H9 (cell line): ENCODE measurements at regions not wholly inside any gene's neighbourhood (a gene's known extent, or its start where the extent isn't known, plus 50 kb on each side); places are given as distances from the start of the nearest gene placed in this dataset.

ENCODE experiments used
- DNase-seq: peaks from one replicate; pipeline ENCODE4 v3.0.0-alpha.2; 2017
- H2AFZ ChIP-seq: one replicate; pipeline ENCODE4 v1.6.1; 2013; ENCODE audit warnings: mild to moderate bottlenecking, low read length, control low read depth, moderate library complexity
- H2AK5ac ChIP-seq: 2 replicates; pipeline ENCODE4 v1.6.1; 2013; ENCODE audit warnings: low read length, control low read depth, mixed read lengths; ENCODE audit not compliant: insufficient read length
- H2BK120ac ChIP-seq: one replicate; pipeline ENCODE4 v1.6.1; 2013; ENCODE audit warnings: low read depth, mild to moderate bottlenecking, low read length, control low read depth, inconsistent platforms; ENCODE audit not compliant: poor library complexity, severe bottlenecking
- H2BK12ac ChIP-seq: 2 replicates; pipeline ENCODE4 v1.6.1; 2013; ENCODE audit warnings: low read length, control low read depth, mixed read lengths, low read depth; ENCODE audit not compliant: insufficient read length
- H2BK15ac ChIP-seq: 2 replicates; pipeline ENCODE4 v1.6.1; 2013; ENCODE audit warnings: low read depth, low read length, control low read depth
- H2BK20ac ChIP-seq: one replicate; pipeline ENCODE4 v1.6.1; 2013; ENCODE audit warnings: low read depth, mild to moderate bottlenecking, low read length, control low read depth, inconsistent platforms; ENCODE audit not compliant: poor library complexity, severe bottlenecking
- H2BK5ac ChIP-seq: 2 replicates; pipeline ENCODE4 v1.6.1; 2013; ENCODE audit warnings: low read length, control low read depth, mixed read lengths; ENCODE audit not compliant: insufficient read length
- H3K14ac ChIP-seq: 2 replicates; pipeline ENCODE4 v1.6.1; 2013; ENCODE audit warnings: low read length, control low read depth; ENCODE audit not compliant: insufficient read depth
- H3K18ac ChIP-seq: 2 replicates; pipeline ENCODE4 v1.6.1; 2013; ENCODE audit warnings: low read depth, mild to moderate bottlenecking, mixed read lengths, low read length, control low read depth; ENCODE audit not compliant: insufficient read length
- H3K23ac ChIP-seq: 2 replicates; pipeline ENCODE4 v1.6.1; 2013; ENCODE audit warnings: low read length, control low read depth, mixed read lengths, low read depth; ENCODE audit not compliant: insufficient read length
- H3K23me2 ChIP-seq: 2 replicates; pipeline ENCODE4 v1.6.1; 2013; ENCODE audit warnings: low read depth, mild to moderate bottlenecking, mixed read lengths, low read length, control low read depth; ENCODE audit not compliant: insufficient read length, poor library complexity, severe bottlenecking
- H3K27ac ChIP-seq: 2 replicates; pipeline ENCODE4 v1.5.1; 2013; ENCODE audit warnings: low read length, control low read depth, mixed read lengths, low read depth; ENCODE audit not compliant: insufficient read length
- H3K27me3 ChIP-seq: 2 replicates; pipeline ENCODE4 v1.6.1; 2013; ENCODE audit warnings: low read length, control low read depth, inconsistent platforms; ENCODE audit not compliant: insufficient read depth
- H3K4ac ChIP-seq: 2 replicates; pipeline ENCODE4 v1.6.1; 2013; ENCODE audit warnings: low read depth, mild to moderate bottlenecking, control low read depth, inconsistent platforms, low read length, moderate library complexity
- H3K4me1 ChIP-seq: 2 replicates; pipeline ENCODE4 v1.6.1; 2013; ENCODE audit warnings: low read length, control low read depth, inconsistent platforms; ENCODE audit not compliant: insufficient read depth
- H3K4me2 ChIP-seq: 2 replicates; pipeline ENCODE4 v1.6.1; 2013; ENCODE audit warnings: low read length, control low read depth, mixed read lengths; ENCODE audit not compliant: insufficient read length, insufficient read depth
- H3K56ac ChIP-seq: 2 replicates; pipeline ENCODE4 v1.6.1; 2013; ENCODE audit warnings: low read depth, mild to moderate bottlenecking, mixed read lengths, low read length, control low read depth; ENCODE audit not compliant: insufficient read length
- H3K79me1 ChIP-seq: 2 replicates; pipeline ENCODE4 v1.6.1; 2013; ENCODE audit warnings: low read depth, mild to moderate bottlenecking, moderate library complexity, low read length, control low read depth, inconsistent platforms; ENCODE audit not compliant: insufficient read depth, poor library complexity, severe bottlenecking
- H3K79me2 ChIP-seq: 2 replicates; pipeline ENCODE4 v1.6.1; 2013; ENCODE audit warnings: low read length, control low read depth, inconsistent platforms; ENCODE audit not compliant: insufficient read depth
- H3K9ac ChIP-seq: 2 replicates; pipeline ENCODE4 v1.6.1; 2013; ENCODE audit warnings: low read length, control low read depth, mixed read lengths; ENCODE audit not compliant: insufficient read length; ENCODE audit errors: extremely low read depth
- H3K9me3 ChIP-seq: one replicate; pipeline ENCODE4 v1.6.1; 2013; ENCODE audit warnings: low read depth, low read length, inconsistent platforms; ENCODE audit not compliant: control insufficient read depth
- H3T11ph ChIP-seq: one replicate; pipeline ENCODE4 v1.6.1; 2013; ENCODE audit warnings: mild to moderate bottlenecking, low read length, control low read depth, inconsistent platforms
- H4K20me1 ChIP-seq: one replicate; pipeline ENCODE4 v1.6.1; 2013; ENCODE audit not compliant: control insufficient read depth, insufficient read length, insufficient read depth
- H4K5ac ChIP-seq: 2 replicates; pipeline ENCODE4 v1.6.1; 2013; ENCODE audit warnings: low read depth, mild to moderate bottlenecking, mixed read lengths, low read length, control low read depth; ENCODE audit not compliant: insufficient read length
- H4K8ac ChIP-seq: replicated peaks from 2 replicates; pipeline ENCODE4 v1.6.1; 2013; ENCODE audit warnings: low read length, control low read depth, mixed read lengths, low read depth; ENCODE audit not compliant: insufficient read length
- H4K91ac ChIP-seq: 2 replicates; pipeline ENCODE4 v1.6.1; 2013; ENCODE audit warnings: low read depth, mild to moderate bottlenecking, moderate library complexity, mixed read lengths, low read length, control low read depth; ENCODE audit not compliant: insufficient read length
- H3K27ac Mint-ChIP-seq, 3 experiments: 2 replicates in 2 of 3; 3 replicates in 1 of 3; pipeline ENCODE4 v1.8.0; 2020 to 2021; ENCODE audit warnings: mixed read lengths in 3 of 3, mild to moderate bottlenecking in 1 of 3, moderate library complexity in 1 of 3
- H3K27me3 Mint-ChIP-seq: 2 replicates; pipeline ENCODE4 v1.8.0; 2021; ENCODE audit warnings: low read depth, mild to moderate bottlenecking, moderate library complexity, mixed read lengths
- H3K36me3 Mint-ChIP-seq, 3 experiments: 2 replicates in 2 of 3; 3 replicates in 1 of 3; pipeline ENCODE4 v1.8.0; 2020 to 2021; ENCODE audit warnings: low read depth in 3 of 3, mixed read lengths in 3 of 3; ENCODE audit not compliant: insufficient read depth in 1 of 3
- H3K4me1 Mint-ChIP-seq, 2 experiments: 2 replicates each; pipeline ENCODE4 v1.8.0; 2020; ENCODE audit warnings: mixed read lengths in 2 of 2
- H3K4me3 Mint-ChIP-seq, 2 experiments: 2 replicates in 1 of 2; 3 replicates in 1 of 2; pipeline ENCODE4 v1.8.0; 2020 to 2021; ENCODE audit warnings: mild to moderate bottlenecking in 2 of 2, mixed read lengths in 2 of 2, moderate library complexity in 1 of 2
- H3K9me3 Mint-ChIP-seq, 2 experiments: 2 replicates in 1 of 2; 3 replicates in 1 of 2; pipeline ENCODE4 v1.8.0; 2020; ENCODE audit warnings: mild to moderate bottlenecking in 2 of 2, mixed read lengths in 2 of 2, moderate library complexity in 1 of 2
- WGBS: extraction: QIAGEN DNeasy Blood & Tissue Kit; methylation state at CpG from one replicate; pipeline ENCODE4 v1.1.7; 2013; ENCODE audit warnings: missing lambda C conversion rate, low lambda C conversion rate, mixed read lengths; ENCODE audit not compliant: insufficient read length; ENCODE audit errors: extremely low coverage; 5-methylcytosine and 5-hydroxymethylcytosine counted together
- TF ChIP-seq, protein P1 (sequence below): fragments of 200-600 bp; sonication (generic); conservative IDR thresholded peaks from 3 replicates; pipeline ENCODE4 v1.8.0; 2021; ENCODE audit warnings: antibody characterized with exemption, mild to moderate bottlenecking

DNA sequence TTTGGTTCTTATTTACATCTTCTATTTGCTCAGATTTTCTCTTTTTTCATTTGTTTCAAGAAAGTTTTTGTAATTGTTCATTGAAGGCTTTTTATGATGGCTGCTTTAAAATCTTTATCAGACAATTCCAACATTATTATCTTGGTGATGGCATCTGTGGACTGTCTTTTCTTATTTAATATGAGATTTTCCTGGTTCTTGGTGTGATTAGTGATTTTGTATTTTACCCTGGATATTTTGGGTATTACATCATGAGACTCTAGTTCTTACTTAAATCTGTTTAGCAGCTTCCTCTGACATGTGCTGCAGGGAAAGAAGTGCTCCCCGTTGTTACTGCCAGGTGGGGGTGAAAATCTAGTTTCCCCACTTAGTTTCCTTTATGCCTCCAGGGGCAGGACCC lies 94.2 kb upstream of the ANKH start:
- no peak overlapping the region for H4K5ac ChIP-seq
- H3K9me3 ChIP-seq, result no peaks in the 10 kb centered on the region
- H3K14ac ChIP-seq, result no peak overlapping the region
- H3K79me1 ChIP-seq, result no peaks in the 10 kb centered on the region
- no peaks in the 10 kb centered on the region; the same call in 1 of the 2 replicates for H3K27me3 Mint-ChIP-seq
- no peaks in the 10 kb centered on the region for H3K79me2 ChIP-seq
- no peak overlapping the region for H3K27ac ChIP-seq
- H3K4me2 ChIP-seq, result no peak overlapping the region
- no peak overlapping the region for H3K23ac ChIP-seq
- H2AFZ ChIP-seq, result no peak overlapping the region
- H2BK20ac ChIP-seq, result no peak overlapping the region
- no peaks in the 10 kb centered on the region for H4K20me1 ChIP-seq
- no peak overlapping the region for H4K8ac ChIP-seq
- H3K4me3 Mint-ChIP-seq, result no peak overlapping the region
- no peaks in the 10 kb centered on the region; a peak in 1 of 7 replicates for H3K36me3 Mint-ChIP-seq
- no peaks in the 10 kb centered on the region for H3K9me3 Mint-ChIP-seq
- H2BK15ac ChIP-seq, result no peak overlapping the region
- WGBS, result no CpG with 5 or more reads among the region's 1 CpG
- H2BK120ac ChIP-seq, result no peak overlapping the region
- H4K91ac ChIP-seq, result no peak overlapping the region
- H3K18ac ChIP-seq, result no peak overlapping the region
- H3K27me3 ChIP-seq, result no peaks in the 10 kb centered on the region
- H3T11ph ChIP-seq, result no peak overlapping the region
- no peaks in the 10 kb centered on the region for H3K4me1 Mint-ChIP-seq
- H2AK5ac ChIP-seq, result no peak overlapping the region
- no peak overlapping the region for H3K4ac ChIP-seq
- no peak overlapping the region for H3K27ac Mint-ChIP-seq
- no peak overlapping the region for H2BK12ac ChIP-seq
- H3K56ac ChIP-seq, result no peak overlapping the region
- no peaks in the 10 kb centered on the region for H3K4me1 ChIP-seq
- TF ChIP-seq, protein P1, sequence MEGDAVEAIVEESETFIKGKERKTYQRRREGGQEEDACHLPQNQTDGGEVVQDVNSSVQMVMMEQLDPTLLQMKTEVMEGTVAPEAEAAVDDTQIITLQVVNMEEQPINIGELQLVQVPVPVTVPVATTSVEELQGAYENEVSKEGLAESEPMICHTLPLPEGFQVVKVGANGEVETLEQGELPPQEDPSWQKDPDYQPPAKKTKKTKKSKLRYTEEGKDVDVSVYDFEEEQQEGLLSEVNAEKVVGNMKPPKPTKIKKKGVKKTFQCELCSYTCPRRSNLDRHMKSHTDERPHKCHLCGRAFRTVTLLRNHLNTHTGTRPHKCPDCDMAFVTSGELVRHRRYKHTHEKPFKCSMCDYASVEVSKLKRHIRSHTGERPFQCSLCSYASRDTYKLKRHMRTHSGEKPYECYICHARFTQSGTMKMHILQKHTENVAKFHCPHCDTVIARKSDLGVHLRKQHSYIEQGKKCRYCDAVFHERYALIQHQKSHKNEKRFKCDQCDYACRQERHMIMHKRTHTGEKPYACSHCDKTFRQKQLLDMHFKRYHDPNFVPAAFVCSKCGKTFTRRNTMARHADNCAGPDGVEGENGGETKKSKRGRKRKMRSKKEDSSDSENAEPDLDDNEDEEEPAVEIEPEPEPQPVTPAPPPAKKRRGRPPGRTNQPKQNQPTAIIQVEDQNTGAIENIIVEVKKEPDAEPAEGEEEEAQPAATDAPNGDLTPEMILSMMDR, result no peak
- no peak overlapping the region for H3K9ac ChIP-seq
- H2BK5ac ChIP-seq, result no peak overlapping the region
- no peaks in the 10 kb centered on the region for H3K23me2 ChIP-seq
- no peak for DNase-seq
